ENCODE measurements at regions not wholly inside any gene's neighbourhood (a gene's known extent, or its start where the extent isn't known, plus 50 kb on each side); places are given as distances from the start of the nearest gene placed in this dataset.

DNA sequence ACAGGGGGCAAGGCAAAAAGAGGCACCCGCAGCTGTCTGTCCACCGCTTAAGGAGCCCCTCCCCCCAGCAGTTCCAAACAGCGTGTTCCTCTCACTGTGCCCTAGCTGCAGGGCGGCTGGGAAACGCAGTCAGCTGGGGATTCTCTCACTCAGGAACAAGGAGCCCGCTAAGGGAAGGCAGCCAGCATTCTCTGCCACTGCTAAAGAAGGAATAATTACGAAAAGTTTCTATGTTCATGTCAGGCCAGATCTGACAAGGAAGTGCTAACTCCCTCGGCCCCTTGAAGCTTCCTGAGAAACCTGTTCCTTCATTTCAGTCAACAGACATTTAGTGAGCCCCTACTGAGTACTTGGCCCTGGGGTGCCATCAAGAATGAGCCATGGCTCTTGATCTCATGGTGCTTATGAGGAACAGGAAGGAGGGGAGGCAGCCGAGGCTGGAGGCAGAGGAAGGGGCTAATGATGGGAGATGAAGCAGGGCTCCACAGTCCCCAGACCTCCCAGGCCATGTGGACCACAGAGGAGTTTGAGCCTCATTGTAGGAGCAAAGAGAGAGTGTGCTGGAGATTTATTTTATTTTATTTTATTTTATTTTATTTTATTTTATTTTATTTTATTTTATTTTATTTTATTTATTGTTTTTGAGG is 101.7 kb upstream of the PMEPA1 start:
- CTCF ChIA-PET = interaction anchor here (1.2 kb wide), 1 partner anchor 18 kb away, joined by 3 read pairs; no protein-coding TSS in a partner anchor
- POLR2A ChIA-PET = no interaction called here
- TF ChIP-seq, protein P1, sequence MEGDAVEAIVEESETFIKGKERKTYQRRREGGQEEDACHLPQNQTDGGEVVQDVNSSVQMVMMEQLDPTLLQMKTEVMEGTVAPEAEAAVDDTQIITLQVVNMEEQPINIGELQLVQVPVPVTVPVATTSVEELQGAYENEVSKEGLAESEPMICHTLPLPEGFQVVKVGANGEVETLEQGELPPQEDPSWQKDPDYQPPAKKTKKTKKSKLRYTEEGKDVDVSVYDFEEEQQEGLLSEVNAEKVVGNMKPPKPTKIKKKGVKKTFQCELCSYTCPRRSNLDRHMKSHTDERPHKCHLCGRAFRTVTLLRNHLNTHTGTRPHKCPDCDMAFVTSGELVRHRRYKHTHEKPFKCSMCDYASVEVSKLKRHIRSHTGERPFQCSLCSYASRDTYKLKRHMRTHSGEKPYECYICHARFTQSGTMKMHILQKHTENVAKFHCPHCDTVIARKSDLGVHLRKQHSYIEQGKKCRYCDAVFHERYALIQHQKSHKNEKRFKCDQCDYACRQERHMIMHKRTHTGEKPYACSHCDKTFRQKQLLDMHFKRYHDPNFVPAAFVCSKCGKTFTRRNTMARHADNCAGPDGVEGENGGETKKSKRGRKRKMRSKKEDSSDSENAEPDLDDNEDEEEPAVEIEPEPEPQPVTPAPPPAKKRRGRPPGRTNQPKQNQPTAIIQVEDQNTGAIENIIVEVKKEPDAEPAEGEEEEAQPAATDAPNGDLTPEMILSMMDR (IDR thresholded peaks at IDR 0.05; ENCODE audit: control extremely low read depth, extremely low read depth, low read depth, missing control alignments) = no peak
- no peak for DNase-seq (ENCODE audit: extremely low spot score)

DNA sequence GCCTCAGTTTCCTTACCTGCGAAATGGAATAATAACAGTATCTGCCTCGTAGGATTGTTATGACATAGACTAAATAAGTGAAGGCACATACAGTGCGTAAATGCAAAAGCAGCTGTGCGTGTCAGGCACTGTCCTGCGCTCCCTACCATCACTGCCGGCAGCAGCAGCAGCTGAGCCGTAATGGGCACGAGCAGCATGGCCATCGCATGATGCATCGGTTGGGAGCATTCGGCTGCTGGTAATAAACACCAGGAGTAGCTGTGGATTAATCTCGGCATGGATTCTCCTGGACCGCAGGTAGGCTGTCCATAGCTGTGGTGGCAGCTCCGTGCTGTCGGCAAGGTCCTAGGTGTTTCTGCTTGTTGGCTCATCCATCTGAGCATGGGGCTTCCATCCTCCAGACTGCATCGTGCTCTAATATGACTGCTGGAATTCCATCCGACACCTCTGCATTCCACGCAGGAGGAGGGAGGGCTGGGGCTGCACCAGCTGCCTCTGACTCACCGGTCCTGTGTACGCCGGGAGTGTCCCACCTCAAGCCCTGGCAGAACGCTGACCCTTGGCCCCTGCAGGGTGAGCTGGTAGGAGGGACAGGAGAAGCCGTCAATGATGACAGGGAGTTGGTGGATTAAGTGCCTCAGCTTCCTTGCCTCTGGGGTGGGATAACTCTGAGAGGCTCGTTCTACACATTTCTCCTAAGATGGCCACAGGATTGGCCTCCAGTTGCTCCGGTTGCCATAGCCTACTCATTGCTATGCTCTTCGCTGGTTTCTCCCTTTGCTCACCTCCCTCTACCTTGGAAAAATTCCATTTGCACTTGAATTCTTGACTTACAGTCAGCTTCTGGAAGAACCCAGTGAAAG is 100.9 kb upstream of the PMEPA1 start:
- no peak for DNase-seq (ENCODE audit: extremely low spot score)
- ChIA-PET CTCF (interaction anchor here (1.2 kb wide), 1 partner anchor 17 kb away, joined by 3 read pairs; no protein-coding TSS in a partner anchor), POLR2A (no interaction called here)
- TF ChIP-seq, protein P1 (IDR thresholded peaks at IDR 0.05; ENCODE audit: control extremely low read depth, extremely low read depth, low read depth, missing control alignments) = no peak

- TF ChIP-seq, protein P1 (IDR thresholded peaks at IDR 0.05; ENCODE audit: control extremely low read depth, extremely low read depth, low read depth, missing control alignments) = no peak
- POLR2A ChIA-PET = no interaction called here
- CTCF ChIA-PET = no interaction called here
- no peak for DNase-seq (ENCODE audit: extremely low spot score)
Measured at GRCh38 chr20:57809661-57810172, 99.9 kb upstream of the PMEPA1 start.

DNA sequence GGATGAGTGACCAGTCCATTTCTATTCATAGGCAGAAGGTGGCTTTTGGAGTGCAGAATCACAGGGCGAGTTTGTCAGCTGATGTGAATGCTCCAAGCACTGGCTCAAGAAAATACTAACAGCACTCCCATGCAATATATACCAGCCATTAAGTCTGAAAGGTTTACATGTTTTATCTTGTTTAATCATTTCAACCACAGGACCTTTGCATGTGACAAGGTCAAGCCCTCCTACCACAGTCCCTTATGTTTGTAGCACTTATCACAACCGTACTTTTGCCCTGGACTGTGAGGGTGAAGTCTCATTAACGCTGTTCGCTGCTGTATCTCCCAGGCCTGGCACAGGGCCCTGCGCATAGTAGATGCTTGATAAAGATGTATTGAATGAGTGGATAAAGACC is 99.3 kb upstream of the PMEPA1 start:
- TF ChIP-seq, protein P1 (IDR thresholded peaks at IDR 0.05; ENCODE audit: control extremely low read depth, extremely low read depth, low read depth, missing control alignments) = no peak
- DNase-seq (ENCODE audit: extremely low spot score) = no peak
- ChIA-PET CTCF (no interaction called here), POLR2A (no interaction called here)

- POLR2A ChIA-PET = no interaction called here
- no peak for DNase-seq (ENCODE audit: extremely low spot score)
- TF ChIP-seq, protein P1 (IDR thresholded peaks at IDR 0.05; ENCODE audit: control extremely low read depth, extremely low read depth, low read depth, missing control alignments) = no peak
- CTCF ChIA-PET = no interaction called here
Measured at GRCh38 chr20:57808264-57809070, 98.7 kb upstream of the PMEPA1 start.

All from GM10248 (cell line).